Activated naive CD4-positive, alpha-beta T cell treated with anti-CD3 and anti-CD28 coated beads for 36 hours (primary cell): ENCODE measurements at regions not wholly inside any gene's neighbourhood (a gene's known extent, or its start where the extent isn't known, plus 50 kb on each side); places are given as distances from the start of the nearest gene placed in this dataset.
"Not testable (repeated sequence)": the region's sequence is repeated elsewhere in the genome, so short reads cannot be mapped to it uniquely, and the experiment has no call there.

Experiments
- CTCF ChIA-PET: fragments of 350-600 bp; sonication (Branson Sonifier 250); formaldehyde crosslinking; loops from one replicate; lab custom pipeline; 2021; ENCODE audit warnings: antibody characterized with exemption; lab: Charles Lee
- DNase-seq: peaks from one replicate; pipeline ENCODE4 v3.0.0-alpha.2; 2020
- H3K27ac Mint-ChIP-seq: one replicate; pipeline ENCODE4 v1.8.0; 2021; ENCODE audit warnings: mild to moderate bottlenecking, mixed read lengths
- H3K27me3 Mint-ChIP-seq: one replicate; pipeline ENCODE4 v1.8.0; 2021; ENCODE audit warnings: low read depth, mixed read lengths
- H3K36me3 Mint-ChIP-seq: one replicate; pipeline ENCODE4 v1.8.0; 2021; ENCODE audit warnings: low read depth, mixed read lengths
- H3K4me1 Mint-ChIP-seq: one replicate; pipeline ENCODE4 v1.8.0; 2021; ENCODE audit warnings: low read depth, mixed read lengths
- H3K4me3 Mint-ChIP-seq: one replicate; pipeline ENCODE4 v1.8.0; 2021; ENCODE audit warnings: mild to moderate bottlenecking, moderate library complexity, mixed read lengths
- H3K9me3 Mint-ChIP-seq: one replicate; pipeline ENCODE4 v1.8.0; 2021; ENCODE audit warnings: mixed read lengths
- intact Hi-C: fragments of 100-400 bp; cut with micrococcal nuclease; formaldehyde crosslinking; loops from one replicate; pipeline ENCODE4 v1.15.1; 2023

DNA sequence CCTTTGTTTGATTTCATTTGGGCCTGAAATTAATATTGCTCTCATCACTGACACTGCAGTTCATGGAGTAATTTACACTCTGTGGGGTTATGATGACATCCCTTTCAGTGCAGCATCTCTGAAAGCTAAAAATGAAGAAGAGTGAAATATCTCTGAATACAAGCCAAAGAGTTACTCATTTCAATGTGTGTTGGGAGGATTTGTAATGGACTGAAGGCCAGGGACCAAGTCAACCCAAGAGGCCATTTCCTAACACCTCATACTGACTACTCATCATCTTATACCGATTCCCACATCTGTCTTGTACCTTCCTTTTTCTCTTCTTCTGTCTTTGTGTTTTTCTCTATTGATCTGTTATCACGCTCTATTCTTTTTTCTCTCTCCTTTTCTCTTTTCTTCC, 374.4 kb upstream of the FRG1 start:
- H3K4me3 Mint-ChIP-seq, H3K36me3 Mint-ChIP-seq, H3K4me1 Mint-ChIP-seq, H3K9me3 Mint-ChIP-seq, CTCF ChIA-PET, H3K27me3 Mint-ChIP-seq, DNase-seq, intact Hi-C loops, H3K27ac Mint-ChIP-seq: not testable (repeated sequence)

DNA sequence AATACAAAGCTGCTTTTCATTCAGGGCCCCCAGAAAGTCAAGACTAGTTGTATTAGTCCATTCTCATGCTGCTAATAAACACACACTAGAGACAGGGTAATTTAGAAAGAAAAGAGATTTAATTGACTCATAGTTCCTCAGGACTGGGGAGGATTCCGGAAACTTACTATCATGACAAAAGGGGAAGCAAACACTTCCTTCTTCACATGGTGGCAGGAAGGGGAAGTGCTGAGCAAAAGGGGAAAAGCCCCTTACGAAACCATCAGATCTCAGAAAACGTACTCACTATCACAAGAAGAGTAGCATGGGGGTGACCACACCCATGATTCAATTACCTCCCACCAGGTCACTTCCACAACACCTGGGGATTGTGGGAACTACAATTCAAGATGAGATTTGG, 373.8 kb upstream of the FRG1 start:
- H3K9me3 Mint-ChIP-seq, H3K27me3 Mint-ChIP-seq, H3K4me1 Mint-ChIP-seq, H3K36me3 Mint-ChIP-seq, DNase-seq, H3K27ac Mint-ChIP-seq, H3K4me3 Mint-ChIP-seq, intact Hi-C loops, CTCF ChIA-PET: not testable (repeated sequence)

DNA sequence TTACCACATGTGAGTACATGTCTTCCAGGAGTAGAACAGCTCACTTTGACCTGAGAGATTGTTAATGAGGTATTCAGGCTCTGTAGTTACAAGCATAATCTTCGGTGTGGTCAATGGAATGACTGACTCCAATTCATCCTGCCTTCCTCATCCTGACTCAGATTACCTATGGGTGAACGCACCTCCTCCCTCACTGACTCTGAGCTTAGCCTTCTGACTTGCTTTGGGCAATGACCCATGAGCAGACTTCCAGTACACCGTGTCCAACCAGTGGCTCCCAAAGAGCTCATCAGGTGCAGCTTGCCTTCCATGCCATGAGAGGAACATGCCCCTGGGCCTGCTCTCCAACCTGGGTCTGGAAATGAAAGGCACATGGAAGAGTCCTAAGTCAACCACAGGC, 361.0 kb upstream of the FRG1 start:
- CTCF ChIA-PET: not testable (repeated sequence)

DNA sequence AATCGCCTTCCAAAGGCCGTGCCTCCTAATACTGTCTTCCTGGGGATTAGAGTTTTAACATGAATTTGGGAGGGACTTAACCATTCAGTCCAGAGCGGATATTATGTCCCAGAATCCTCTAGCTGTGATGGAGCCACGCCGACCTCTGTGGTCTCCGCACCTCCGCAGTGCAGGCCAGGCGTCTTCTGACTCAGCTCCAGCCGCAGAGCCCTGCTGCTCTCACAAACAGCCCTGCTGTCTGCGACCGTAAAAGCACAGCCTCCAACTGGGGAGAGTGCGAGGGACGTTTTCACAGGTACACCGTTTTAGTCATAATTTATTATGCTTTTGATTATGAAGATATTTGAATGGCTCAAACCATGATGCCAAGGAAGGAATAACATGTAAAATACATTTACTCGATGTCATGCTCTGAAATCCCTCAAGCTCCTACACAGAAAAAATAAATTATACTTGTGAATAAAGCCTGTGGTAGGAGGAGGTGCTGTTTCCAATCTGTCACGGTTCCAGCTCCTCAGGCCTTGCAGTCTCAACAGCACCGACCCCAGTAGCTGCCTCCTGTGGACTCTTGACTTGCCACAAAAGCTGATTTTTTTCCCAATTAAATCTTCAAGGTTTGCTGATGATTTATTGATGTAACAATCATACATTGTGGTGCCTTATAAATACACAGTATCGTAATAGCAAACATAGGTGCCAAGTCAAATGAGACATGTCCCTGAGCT, 353.6 kb upstream of the FRG1 start:
- DNase-seq, H3K27me3 Mint-ChIP-seq, H3K27ac Mint-ChIP-seq, H3K9me3 Mint-ChIP-seq, intact Hi-C loops, CTCF ChIA-PET, H3K4me3 Mint-ChIP-seq, H3K36me3 Mint-ChIP-seq, H3K4me1 Mint-ChIP-seq: not testable (repeated sequence)

More for the DNA sequence above, 361.0 kb upstream of the FRG1 start:
- H3K27me3 Mint-ChIP-seq, intact Hi-C loops, H3K27ac Mint-ChIP-seq, H3K4me1 Mint-ChIP-seq, DNase-seq, H3K4me3 Mint-ChIP-seq, H3K9me3 Mint-ChIP-seq, H3K36me3 Mint-ChIP-seq: not testable (repeated sequence)

DNA sequence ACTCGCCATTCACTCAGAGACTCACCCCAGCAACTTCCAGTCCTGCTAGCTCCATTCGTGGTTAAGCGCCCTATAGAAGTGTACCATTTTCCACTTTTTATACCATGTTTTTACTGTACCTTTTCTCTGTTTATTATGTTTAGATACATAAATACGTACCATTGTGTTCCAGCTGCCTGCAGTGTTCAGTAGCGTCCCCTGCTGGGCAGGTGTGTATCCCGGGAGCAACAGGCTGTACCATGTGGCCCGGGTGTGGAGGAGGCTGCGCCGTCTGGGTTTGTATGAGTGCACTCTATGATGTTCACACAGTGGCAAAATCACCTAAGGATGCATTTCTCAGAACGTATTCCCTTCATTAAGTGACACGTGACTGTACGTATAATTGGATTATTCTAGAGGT, 351.5 kb upstream of the FRG1 start:
- H3K4me3 Mint-ChIP-seq, H3K4me1 Mint-ChIP-seq, DNase-seq, H3K27me3 Mint-ChIP-seq, intact Hi-C loops, H3K9me3 Mint-ChIP-seq, CTCF ChIA-PET, H3K27ac Mint-ChIP-seq, H3K36me3 Mint-ChIP-seq: not testable (repeated sequence)

DNA sequence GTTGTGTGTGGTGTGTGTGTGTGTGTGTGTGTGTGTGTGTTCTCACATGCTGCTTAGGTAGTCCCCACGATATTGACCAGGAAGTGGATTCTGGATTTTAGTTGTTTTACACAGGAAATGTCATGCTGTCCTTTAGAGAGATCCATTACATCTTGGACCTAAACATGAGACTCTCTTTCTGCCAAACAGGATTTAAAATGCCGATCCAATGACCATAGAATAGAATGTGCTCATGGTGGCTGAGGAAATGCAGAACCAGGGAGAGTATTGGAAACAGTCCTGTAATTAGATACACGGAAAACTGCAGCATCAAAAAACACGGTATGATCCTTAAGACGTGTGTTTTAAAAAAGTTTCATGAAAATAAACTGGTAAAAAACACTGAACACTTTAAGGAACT, 347.8 kb upstream of the FRG1 start:
- H3K9me3 Mint-ChIP-seq: peaks cover 3% of the 10 kb centered on the region
- no peak overlapping the region for H3K27ac Mint-ChIP-seq
- no peaks in the 10 kb centered on the region for H3K4me1 Mint-ChIP-seq
- no peak overlapping the region for H3K4me3 Mint-ChIP-seq
- intact Hi-C loops: no loop called here
- no peaks in the 10 kb centered on the region for H3K36me3 Mint-ChIP-seq
- CTCF ChIA-PET: no interaction called here
- DNase-seq: no peak
- H3K27me3 Mint-ChIP-seq: no peaks in the 10 kb centered on the region

DNA sequence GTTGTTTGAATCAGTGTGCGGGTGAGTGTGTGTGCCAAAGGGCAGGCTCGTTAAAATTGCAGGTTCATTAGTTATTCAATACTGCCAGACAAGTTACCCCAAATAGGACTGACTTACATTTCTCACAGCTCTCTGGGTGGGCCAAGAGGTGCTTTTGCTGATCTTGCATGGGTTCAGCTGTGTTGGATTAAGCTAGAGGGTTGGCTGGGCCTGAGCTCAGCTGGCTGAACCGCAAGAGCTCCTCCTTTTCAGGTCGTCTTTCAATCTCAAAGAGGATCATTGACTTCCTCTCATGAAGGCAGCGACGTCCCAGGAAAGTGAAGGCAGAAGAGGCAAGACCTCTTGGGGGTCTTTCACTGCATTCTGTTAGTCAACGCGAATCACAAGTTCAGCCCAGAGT, 343.3 kb upstream of the FRG1 start:
- H3K27me3 Mint-ChIP-seq: no peaks in the 10 kb centered on the region
- H3K36me3 Mint-ChIP-seq: no peaks in the 10 kb centered on the region

DNA sequence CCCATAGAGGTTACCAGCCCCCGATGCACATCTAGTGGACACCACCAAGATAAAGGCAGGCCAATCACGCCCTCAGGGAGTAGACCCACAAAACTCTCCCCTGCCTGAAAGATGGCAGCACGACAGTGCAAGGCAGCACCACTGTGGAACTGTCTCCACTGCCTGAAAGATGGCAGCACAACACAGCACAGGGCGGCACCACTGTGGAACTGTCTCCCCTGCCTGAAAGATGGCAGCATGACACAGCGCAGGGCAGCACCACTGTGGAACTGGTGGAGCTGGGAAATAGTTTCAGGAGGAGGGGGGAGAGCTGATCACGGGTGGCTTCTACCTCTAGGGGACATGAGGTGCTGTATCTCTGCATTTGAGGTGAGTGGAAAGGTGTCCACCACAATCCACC, 340.4 kb upstream of the FRG1 start:
- no peak overlapping the region for H3K4me3 Mint-ChIP-seq

More for the DNA sequence above, 343.3 kb upstream of the FRG1 start:
- H3K27ac Mint-ChIP-seq: no peak overlapping the region
- DNase-seq: no peak
- CTCF ChIA-PET: no interaction called here
- H3K4me3 Mint-ChIP-seq: no peak overlapping the region
- H3K4me1 Mint-ChIP-seq: no peaks in the 10 kb centered on the region
- H3K9me3 Mint-ChIP-seq: peaks cover 3% of the 10 kb centered on the region
- intact Hi-C loops: no loop called here

DNA sequence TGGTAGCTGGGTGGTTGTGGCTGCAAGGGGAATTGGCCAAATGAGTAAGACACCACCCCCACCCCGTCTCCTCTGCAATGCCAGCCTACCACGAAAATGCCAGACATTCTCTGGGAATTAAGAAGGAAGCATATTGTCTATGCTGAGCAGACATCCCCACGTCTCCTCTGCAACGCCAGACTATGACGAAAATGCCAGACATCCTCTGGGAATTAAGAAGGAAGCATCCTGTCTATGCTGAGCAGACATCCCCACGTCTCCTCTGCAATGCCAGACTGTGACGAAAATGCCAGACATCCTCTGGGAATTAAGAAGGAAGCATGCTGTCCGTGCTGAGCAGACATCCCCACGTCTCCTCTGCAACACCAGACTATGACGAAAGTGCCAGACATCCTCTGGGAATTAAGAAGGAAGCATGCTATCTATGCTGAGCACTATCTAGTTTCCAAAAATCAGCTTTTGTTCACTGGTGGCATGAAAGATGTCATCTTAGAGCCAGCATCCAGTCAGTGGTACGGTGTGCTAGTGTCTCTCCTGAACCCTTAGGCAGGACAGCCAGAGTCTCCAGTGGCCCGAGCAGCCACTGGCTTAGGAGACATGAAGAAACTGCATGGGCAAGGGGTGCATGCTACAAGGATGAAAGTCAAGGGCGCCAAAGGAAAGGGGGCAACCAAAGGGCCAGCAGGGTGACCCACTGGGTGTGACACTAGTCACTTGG, 339.8 kb upstream of the FRG1 start:
- no peaks in the 10 kb centered on the region for H3K27me3 Mint-ChIP-seq
- no peaks in the 10 kb centered on the region for H3K4me1 Mint-ChIP-seq

More for the DNA sequence above, 340.4 kb upstream of the FRG1 start:
- no peak overlapping the region for H3K27ac Mint-ChIP-seq
- no peak for DNase-seq
- H3K36me3 Mint-ChIP-seq: no peaks in the 10 kb centered on the region
- no peaks in the 10 kb centered on the region for H3K4me1 Mint-ChIP-seq
- H3K27me3 Mint-ChIP-seq: no peaks in the 10 kb centered on the region
- CTCF ChIA-PET: no interaction called here
- intact Hi-C loops: no loop called here
- peaks cover 3% of the 10 kb centered on the region for H3K9me3 Mint-ChIP-seq

DNA sequence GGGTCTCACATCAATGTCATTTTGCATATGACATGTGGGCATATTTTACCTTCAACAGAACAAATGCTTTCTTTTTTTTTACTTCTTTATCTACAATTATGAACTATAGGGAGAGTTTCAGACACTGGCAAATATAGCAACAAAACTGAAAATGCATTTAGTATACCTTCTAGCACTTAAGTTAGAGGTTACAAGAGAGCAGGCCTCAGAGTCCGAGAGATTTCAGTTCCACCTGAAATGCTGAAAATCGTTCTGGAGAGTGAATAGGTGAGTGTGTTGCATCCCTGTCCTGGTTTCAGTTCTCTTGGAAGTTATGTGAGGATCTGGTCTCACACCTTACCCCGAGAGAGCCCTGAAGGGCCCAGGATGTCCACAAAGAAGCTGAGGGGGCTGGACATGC, 337.8 kb upstream of the FRG1 start:
- CTCF ChIA-PET, H3K4me3 Mint-ChIP-seq, H3K36me3 Mint-ChIP-seq, intact Hi-C loops, H3K27me3 Mint-ChIP-seq, H3K9me3 Mint-ChIP-seq, DNase-seq, H3K4me1 Mint-ChIP-seq, H3K27ac Mint-ChIP-seq: not testable (repeated sequence)

More for the DNA sequence above, 339.8 kb upstream of the FRG1 start:
- H3K36me3 Mint-ChIP-seq: no peaks in the 10 kb centered on the region
- H3K27ac Mint-ChIP-seq: no peak overlapping the region
- no peak for DNase-seq
- H3K4me3 Mint-ChIP-seq: no peak overlapping the region
- CTCF ChIA-PET: no interaction called here
- intact Hi-C loops: no loop called here
- H3K9me3 Mint-ChIP-seq: peaks cover 3% of the 10 kb centered on the region

DNA sequence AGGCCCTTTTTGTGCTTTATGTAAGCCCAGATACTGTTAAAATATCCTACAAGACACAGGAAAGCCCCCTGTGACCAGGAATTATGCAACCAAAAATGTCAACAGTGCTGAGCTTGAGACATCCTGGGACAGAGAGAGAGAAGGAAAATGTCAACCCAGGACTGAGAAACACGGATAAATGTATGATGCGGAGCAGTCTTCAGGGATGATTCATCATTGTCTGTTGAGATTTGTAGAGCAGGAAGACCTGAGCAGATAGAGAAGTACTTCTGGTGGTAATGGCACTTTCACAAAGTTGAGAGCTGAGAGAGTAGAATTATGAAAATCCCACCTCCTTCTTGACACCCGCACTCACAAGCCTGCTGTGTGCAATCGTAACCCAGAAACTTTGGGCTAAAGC, 330.1 kb upstream of the FRG1 start:
- intact Hi-C loops, H3K4me3 Mint-ChIP-seq, H3K27ac Mint-ChIP-seq, H3K36me3 Mint-ChIP-seq, CTCF ChIA-PET, H3K27me3 Mint-ChIP-seq, DNase-seq, H3K9me3 Mint-ChIP-seq, H3K4me1 Mint-ChIP-seq: not testable (repeated sequence)

DNA sequence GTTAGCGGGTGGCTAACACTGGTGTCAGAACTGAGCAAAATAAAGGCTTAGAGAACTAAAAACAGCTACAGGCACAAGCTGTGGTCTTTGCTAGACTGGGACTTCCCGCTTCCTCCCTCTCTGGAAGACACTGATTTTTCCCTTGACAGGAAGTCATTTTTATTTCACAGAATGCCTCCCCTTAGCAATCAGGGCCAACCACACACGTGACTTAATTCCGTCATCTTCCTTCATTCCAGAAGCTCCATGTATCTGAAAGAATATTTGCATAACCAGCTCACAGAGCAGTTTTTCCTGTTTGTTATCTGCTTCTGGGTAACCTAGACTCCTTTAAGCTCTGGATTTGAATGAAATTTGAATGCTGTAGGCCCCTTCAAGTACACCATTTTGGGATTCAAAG, 327.5 kb upstream of the FRG1 start:
- intact Hi-C loops: no loop called here
- Mint-ChIP-seq H3K4me1 (no peaks in the 10 kb centered on the region), H3K4me3 (no peak overlapping the region), H3K9me3 (peaks cover 2% of the 10 kb centered on the region), H3K36me3 (no peaks in the 10 kb centered on the region), H3K27ac (no peak overlapping the region), H3K27me3 (no peaks in the 10 kb centered on the region)
- DNase-seq: no peak
- CTCF ChIA-PET: no interaction called here

DNA sequence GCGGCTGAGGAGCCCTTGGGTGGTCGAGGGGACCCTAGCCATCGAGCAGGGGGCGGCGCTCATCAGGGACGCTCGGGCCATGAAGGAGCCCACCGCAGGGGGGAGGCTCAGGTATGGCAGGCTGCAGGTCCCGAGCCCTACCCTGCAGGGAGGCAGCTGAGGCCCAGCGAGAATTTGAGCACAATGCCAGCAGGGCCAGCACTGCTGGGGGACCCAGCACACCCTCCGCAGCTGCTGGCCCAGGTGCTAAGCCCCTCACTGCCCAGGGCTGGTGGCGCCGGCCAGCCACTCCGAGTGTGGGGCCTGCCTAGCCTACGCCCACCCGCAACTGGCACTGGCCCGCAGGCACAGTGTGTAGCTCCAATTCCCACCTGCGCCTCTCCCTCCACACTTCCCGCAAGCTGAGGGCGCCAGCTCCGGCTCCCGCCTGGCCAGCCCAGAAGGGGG, 325.4 kb upstream of the FRG1 start:
- CTCF ChIA-PET: no interaction called here
- intact Hi-C loops: no loop called here
- Mint-ChIP-seq H3K9me3 (peaks cover 2% of the 10 kb centered on the region), H3K27ac (no peak overlapping the region), H3K36me3 (no peaks in the 10 kb centered on the region), H3K4me1 (no peaks in the 10 kb centered on the region), H3K4me3 (no peak overlapping the region), H3K27me3 (no peaks in the 10 kb centered on the region)
- DNase-seq: no peak
